ENCODE measurements at regions not wholly inside any gene's neighbourhood (a gene's known extent, or its start where the extent isn't known, plus 50 kb on each side); places are given as distances from the start of the nearest gene placed in this dataset.

DNA sequence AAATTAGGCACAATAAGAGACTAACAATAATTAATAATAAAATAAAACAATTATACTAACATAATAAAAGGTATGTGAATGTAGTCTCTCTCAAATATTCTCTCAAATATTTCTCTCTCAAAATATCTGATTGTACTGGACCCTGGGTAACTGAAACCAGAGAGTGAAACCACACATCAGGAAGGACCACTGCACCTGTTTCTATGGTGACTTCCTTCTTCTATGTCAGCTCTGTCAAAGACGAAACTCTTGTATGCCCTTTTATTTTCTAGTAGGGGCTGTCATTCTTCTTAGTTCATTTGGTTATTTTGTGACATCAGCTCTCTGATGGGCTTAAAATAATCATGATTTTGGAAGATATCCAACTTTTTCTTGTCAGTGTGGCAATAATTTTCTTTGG, 428.0 kb upstream of the TPK1 start:
- Mint-ChIP-seq H3K9me3 (peaks cover 89% of the 10 kb centered on the region), H3K36me3 (ENCODE audit: low read depth) (peaks cover 7% of the 10 kb centered on the region), H3K4me1 (no peaks in the 10 kb centered on the region), H3K4me3 (no peak overlapping the region), H3K27ac (no peak overlapping the region), H3K27me3 (ENCODE audit: insufficient read depth, low read depth, poor library complexity) (peaks cover 1% of the 10 kb centered on the region)
- ATAC-seq (no peak), DNase-seq (ENCODE audit: low spot score) (no peak)
- Histone ChIP-seq H3F3A (replicated peaks; ENCODE audit: low read depth) (no peaks in the 10 kb centered on the region), H3K4me3 (no peak overlapping the region), H4K20me1 (replicated peaks; ENCODE audit: insufficient read depth) (no peaks in the 10 kb centered on the region), H3K27me3 (ENCODE audit: insufficient read depth) (no peaks in the 10 kb centered on the region), H3K9me2 (ENCODE audit: insufficient read depth) (no peaks in the 10 kb centered on the region), H3K4me2 (no peak overlapping the region), H3K36me3 (ENCODE audit: insufficient read depth) (no peaks in the 10 kb centered on the region), H3K4me1 (ENCODE audit: insufficient read depth) (no peaks in the 10 kb centered on the region), H3K79me2 (replicated peaks; ENCODE audit: insufficient read depth) (no peaks in the 10 kb centered on the region), H3K27ac (ENCODE audit: low read depth) (no peak overlapping the region), H2AFZ (no peak overlapping the region)
- TF ChIP-seq STAT1 (IDR thresholded peaks at IDR 0.05; ENCODE audit: unreplicated experiment), result no peak
- TF ChIP-seq ZNF114 (CRISPR knock-in tag; IDR thresholded peaks at IDR 0.05), result no peak
- TF ChIP-seq, protein P1, sequence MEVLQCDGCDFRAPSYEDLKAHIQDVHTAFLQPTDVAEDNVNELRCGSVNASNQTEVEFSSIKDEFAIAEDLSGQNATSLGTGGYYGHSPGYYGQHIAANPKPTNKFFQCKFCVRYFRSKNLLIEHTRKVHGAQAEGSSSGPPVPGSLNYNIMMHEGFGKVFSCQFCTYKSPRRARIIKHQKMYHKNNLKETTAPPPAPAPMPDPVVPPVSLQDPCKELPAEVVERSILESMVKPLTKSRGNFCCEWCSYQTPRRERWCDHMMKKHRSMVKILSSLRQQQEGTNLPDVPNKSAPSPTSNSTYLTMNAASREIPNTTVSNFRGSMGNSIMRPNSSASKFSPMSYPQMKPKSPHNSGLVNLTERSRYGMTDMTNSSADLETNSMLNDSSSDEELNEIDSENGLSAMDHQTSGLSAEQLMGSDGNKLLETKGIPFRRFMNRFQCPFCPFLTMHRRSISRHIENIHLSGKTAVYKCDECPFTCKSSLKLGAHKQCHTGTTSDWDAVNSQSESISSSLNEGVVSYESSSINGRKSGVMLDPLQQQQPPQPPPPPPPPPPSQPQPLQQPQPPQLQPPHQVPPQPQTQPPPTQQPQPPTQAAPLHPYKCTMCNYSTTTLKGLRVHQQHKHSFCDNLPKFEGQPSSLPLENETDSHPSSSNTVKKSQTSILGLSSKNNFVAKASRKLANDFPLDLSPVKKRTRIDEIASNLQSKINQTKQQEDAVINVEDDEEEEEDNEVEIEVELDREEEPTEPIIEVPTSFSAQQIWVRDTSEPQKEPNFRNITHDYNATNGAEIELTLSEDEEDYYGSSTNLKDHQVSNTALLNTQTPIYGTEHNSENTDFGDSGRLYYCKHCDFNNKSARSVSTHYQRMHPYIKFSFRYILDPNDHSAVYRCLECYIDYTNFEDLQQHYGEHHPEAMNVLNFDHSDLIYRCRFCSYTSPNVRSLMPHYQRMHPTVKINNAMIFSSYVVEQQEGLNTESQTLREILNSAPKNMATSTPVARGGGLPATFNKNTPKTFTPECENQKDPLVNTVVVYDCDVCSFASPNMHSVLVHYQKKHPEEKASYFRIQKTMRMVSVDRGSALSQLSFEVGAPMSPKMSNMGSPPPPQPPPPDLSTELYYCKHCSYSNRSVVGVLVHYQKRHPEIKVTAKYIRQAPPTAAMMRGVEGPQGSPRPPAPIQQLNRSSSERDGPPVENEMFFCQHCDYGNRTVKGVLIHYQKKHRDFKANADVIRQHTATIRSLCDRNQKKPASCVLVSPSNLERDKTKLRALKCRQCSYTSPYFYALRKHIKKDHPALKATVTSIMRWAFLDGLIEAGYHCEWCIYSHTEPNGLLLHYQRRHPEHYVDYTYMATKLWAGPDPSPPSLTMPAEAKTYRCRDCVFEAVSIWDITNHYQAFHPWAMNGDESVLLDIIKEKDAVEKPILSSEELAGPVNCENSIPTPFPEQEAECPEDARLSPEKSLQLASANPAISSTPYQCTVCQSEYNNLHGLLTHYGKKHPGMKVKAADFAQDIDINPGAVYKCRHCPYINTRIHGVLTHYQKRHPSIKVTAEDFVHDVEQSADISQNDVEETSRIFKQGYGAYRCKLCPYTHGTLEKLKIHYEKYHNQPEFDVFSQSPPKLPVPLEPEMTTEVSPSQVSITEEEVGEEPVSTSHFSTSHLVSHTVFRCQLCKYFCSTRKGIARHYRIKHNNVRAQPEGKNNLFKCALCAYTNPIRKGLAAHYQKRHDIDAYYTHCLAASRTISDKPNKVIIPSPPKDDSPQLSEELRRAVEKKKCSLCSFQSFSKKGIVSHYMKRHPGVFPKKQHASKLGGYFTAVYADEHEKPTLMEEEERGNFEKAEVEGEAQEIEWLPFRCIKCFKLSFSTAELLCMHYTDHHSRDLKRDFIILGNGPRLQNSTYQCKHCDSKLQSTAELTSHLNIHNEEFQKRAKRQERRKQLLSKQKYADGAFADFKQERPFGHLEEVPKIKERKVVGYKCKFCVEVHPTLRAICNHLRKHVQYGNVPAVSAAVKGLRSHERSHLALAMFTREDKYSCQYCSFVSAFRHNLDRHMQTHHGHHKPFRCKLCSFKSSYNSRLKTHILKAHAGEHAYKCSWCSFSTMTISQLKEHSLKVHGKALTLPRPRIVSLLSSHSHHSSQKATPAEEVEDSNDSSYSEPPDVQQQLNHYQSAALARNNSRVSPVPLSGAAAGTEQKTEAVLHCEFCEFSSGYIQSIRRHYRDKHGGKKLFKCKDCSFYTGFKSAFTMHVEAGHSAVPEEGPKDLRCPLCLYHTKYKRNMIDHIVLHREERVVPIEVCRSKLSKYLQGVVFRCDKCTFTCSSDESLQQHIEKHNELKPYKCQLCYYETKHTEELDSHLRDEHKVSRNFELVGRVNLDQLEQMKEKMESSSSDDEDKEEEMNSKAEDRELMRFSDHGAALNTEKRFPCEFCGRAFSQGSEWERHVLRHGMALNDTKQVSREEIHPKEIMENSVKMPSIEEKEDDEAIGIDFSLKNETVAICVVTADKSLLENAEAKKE (CRISPR knock-in tag; IDR thresholded peaks at IDR 0.05), result no peak
- TF ChIP-seq, protein P2, sequence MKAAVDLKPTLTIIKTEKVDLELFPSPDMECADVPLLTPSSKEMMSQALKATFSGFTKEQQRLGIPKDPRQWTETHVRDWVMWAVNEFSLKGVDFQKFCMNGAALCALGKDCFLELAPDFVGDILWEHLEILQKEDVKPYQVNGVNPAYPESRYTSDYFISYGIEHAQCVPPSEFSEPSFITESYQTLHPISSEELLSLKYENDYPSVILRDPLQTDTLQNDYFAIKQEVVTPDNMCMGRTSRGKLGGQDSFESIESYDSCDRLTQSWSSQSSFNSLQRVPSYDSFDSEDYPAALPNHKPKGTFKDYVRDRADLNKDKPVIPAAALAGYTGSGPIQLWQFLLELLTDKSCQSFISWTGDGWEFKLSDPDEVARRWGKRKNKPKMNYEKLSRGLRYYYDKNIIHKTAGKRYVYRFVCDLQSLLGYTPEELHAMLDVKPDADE (IDR thresholded peaks at IDR 0.05), result no peak
- no peak for TF ChIP-seq EZH2phosphoT487 (IDR thresholded peaks at IDR 0.05; ENCODE audit: unreplicated experiment)
- TF ChIP-seq, protein P3, sequence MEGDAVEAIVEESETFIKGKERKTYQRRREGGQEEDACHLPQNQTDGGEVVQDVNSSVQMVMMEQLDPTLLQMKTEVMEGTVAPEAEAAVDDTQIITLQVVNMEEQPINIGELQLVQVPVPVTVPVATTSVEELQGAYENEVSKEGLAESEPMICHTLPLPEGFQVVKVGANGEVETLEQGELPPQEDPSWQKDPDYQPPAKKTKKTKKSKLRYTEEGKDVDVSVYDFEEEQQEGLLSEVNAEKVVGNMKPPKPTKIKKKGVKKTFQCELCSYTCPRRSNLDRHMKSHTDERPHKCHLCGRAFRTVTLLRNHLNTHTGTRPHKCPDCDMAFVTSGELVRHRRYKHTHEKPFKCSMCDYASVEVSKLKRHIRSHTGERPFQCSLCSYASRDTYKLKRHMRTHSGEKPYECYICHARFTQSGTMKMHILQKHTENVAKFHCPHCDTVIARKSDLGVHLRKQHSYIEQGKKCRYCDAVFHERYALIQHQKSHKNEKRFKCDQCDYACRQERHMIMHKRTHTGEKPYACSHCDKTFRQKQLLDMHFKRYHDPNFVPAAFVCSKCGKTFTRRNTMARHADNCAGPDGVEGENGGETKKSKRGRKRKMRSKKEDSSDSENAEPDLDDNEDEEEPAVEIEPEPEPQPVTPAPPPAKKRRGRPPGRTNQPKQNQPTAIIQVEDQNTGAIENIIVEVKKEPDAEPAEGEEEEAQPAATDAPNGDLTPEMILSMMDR (conservative IDR thresholded peaks at IDR 0.05; ENCODE audit: low read depth in 2 of 2), result no peak
- TF ChIP-seq NANOG (IDR thresholded peaks at IDR 0.05; ENCODE audit: borderline replicate concordance), result no peak
- TF ChIP-seq EZH2 (IDR thresholded peaks at IDR 0.05; ENCODE audit: low read depth, unreplicated experiment), result no peak
- no peak for TF ChIP-seq CREB1 (CRISPR knock-in tag; IDR thresholded peaks at IDR 0.05; ENCODE audit: low read depth)
- no peak for TF ChIP-seq ZNF331 (CRISPR knock-in tag; IDR thresholded peaks at IDR 0.05; ENCODE audit: low read depth)

Measured in GM23338 (cell line).